Ovary (tissue), 3 donors: ENCODE measurements at regions not wholly inside any gene's neighbourhood (a gene's known extent, or its start where the extent isn't known, plus 50 kb on each side); places are given as distances from the start of the nearest gene placed in this dataset.

Experiments used
- EP300 ChIP-seq: sonication (generic); formaldehyde crosslinking; IDR thresholded peaks from one replicate; pipeline ENCODE4 v1.6.1; 2017; ENCODE audit warnings: antibody characterized with exemption
- POLR2A ChIP-seq: fragments of 450-650 bp; IDR thresholded peaks from one replicate; pipeline ENCODE4 v1.6.1; 2017; ENCODE audit warnings: antibody characterized with exemption, mild to moderate bottlenecking, moderate library complexity
- TF ChIP-seq, protein P1 (sequence below), 3 donors: fragments of 450-650 bp in 2 of 3; fragments of 200-600 bp in 1 of 3; IDR thresholded peaks; one replicate each; pipeline versions ENCODE4 v1.5.1 to v1.8.0; 2016 to 2022; ENCODE audit warnings: antibody characterized with exemption in 3 of 3, mild to moderate bottlenecking in 1 of 3
- donor health status: DM: no; HTN: no; CAD: no.

DNA sequence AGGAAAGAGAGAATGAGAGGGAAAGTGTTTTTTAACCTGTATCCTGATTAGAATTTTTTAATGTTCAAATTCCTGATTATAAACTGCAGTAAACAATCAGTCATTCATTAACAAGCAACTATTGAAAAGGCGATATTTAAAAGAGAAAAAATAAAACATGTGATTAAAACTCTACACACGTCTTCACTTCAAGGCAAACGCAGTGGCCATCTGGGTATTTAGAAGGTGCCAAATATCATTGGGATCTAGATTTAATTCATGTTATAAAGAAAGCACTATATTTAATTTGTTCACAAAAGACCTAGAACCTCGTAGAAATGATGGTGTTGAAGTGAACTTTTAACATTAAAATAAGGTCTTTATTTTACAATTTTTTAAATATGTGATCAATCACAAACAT is 189.4 kb upstream of the KLF14 start:
- TF ChIP-seq, protein P1, sequence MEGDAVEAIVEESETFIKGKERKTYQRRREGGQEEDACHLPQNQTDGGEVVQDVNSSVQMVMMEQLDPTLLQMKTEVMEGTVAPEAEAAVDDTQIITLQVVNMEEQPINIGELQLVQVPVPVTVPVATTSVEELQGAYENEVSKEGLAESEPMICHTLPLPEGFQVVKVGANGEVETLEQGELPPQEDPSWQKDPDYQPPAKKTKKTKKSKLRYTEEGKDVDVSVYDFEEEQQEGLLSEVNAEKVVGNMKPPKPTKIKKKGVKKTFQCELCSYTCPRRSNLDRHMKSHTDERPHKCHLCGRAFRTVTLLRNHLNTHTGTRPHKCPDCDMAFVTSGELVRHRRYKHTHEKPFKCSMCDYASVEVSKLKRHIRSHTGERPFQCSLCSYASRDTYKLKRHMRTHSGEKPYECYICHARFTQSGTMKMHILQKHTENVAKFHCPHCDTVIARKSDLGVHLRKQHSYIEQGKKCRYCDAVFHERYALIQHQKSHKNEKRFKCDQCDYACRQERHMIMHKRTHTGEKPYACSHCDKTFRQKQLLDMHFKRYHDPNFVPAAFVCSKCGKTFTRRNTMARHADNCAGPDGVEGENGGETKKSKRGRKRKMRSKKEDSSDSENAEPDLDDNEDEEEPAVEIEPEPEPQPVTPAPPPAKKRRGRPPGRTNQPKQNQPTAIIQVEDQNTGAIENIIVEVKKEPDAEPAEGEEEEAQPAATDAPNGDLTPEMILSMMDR (IDR thresholded peaks at IDR 0.05): no peak
- TF ChIP-seq POLR2A (no peak), EP300 (no peak)
